Mesenchymal stem cell (in vitro differentiated cells and primary cell): ENCODE measurements at regions not wholly inside any gene's neighbourhood (a gene's known extent, or its start where the extent isn't known, plus 50 kb on each side); places are given as distances from the start of the nearest gene placed in this dataset.

Experiments
- DNase-seq: peaks from one replicate; pipeline ENCODE4 v3.0.0-alpha.2; 2013
- H2AFZ ChIP-seq: one replicate; pipeline ENCODE4 v1.6.1; 2013; ENCODE audit warnings: low read depth, mild to moderate bottlenecking, control low read depth, inconsistent platforms, low read length, moderate library complexity
- H2AK5ac ChIP-seq: 2 replicates; pipeline ENCODE4 v1.6.1; 2013; ENCODE audit warnings: low read length, moderate library complexity, mild to moderate bottlenecking, inconsistent platforms; ENCODE audit not compliant: severe bottlenecking
- H2BK120ac ChIP-seq: one replicate; pipeline ENCODE4 v1.6.1; 2013; ENCODE audit warnings: low read depth, mild to moderate bottlenecking, inconsistent platforms, low read length, moderate library complexity
- H2BK12ac ChIP-seq, 2 experiments: one replicate each; pipeline ENCODE4 v1.6.1; 2013; ENCODE audit warnings: inconsistent platforms in 2 of 2, low read length in 2 of 2, mild to moderate bottlenecking in 2 of 2, moderate library complexity in 2 of 2, control low read depth in 1 of 2
- H2BK15ac ChIP-seq: one replicate; pipeline ENCODE4 v1.6.1; 2013; ENCODE audit warnings: mild to moderate bottlenecking, low read depth, inconsistent platforms; ENCODE audit not compliant: poor library complexity, severe bottlenecking
- H2BK5ac ChIP-seq: 2 replicates; pipeline ENCODE4 v1.6.1; 2013; ENCODE audit warnings: low read depth, mild to moderate bottlenecking, low read length, control low read depth, inconsistent platforms; ENCODE audit not compliant: poor library complexity, severe bottlenecking
- H3K14ac ChIP-seq, 2 experiments: one replicate each; pipeline ENCODE4 v1.6.1; 2013; ENCODE audit warnings: inconsistent platforms in 2 of 2, low read length in 2 of 2, control low read depth in 1 of 2, mild to moderate bottlenecking in 1 of 2, moderate library complexity in 1 of 2
- H3K18ac ChIP-seq, 2 experiments: one replicate each; pipeline ENCODE4 v1.6.1; 2013; ENCODE audit warnings: inconsistent platforms in 2 of 2, low read length in 2 of 2, control low read depth in 1 of 2, low read depth in 1 of 2, mild to moderate bottlenecking in 1 of 2
- H3K23ac ChIP-seq, 2 experiments: one replicate each; pipeline ENCODE4 v1.6.1; 2013; ENCODE audit warnings: inconsistent platforms in 2 of 2, low read length in 2 of 2, mild to moderate bottlenecking in 2 of 2, moderate library complexity in 2 of 2, control low read depth in 1 of 2
- H3K27ac ChIP-seq: 2 replicates; pipeline ENCODE4 v1.5.1; 2013; ENCODE audit warnings: mild to moderate bottlenecking, moderate library complexity, low read length, control low read depth, inconsistent platforms; ENCODE audit not compliant: poor library complexity, severe bottlenecking
- H3K27me3 ChIP-seq, 2 experiments: 2 replicates each; pipeline versions ENCODE4 v1.6.1 to v1.7.0; 2013; ENCODE audit warnings: low read length in 2 of 2, mild to moderate bottlenecking in 2 of 2, moderate library complexity in 2 of 2, control low read depth in 1 of 2, inconsistent platforms in 1 of 2; ENCODE audit not compliant: control insufficient read depth in 1 of 2, insufficient read depth in 1 of 2
- H3K36me3 ChIP-seq, 2 experiments: 2 replicates each; pipeline versions ENCODE4 v1.6.1 to v1.7.0; 2013; ENCODE audit warnings: low read length in 2 of 2, control low read depth in 1 of 2, inconsistent platforms in 1 of 2, low read depth in 1 of 2, mild to moderate bottlenecking in 1 of 2; ENCODE audit not compliant: insufficient read depth in 2 of 2, control insufficient read depth in 1 of 2
- H3K4ac ChIP-seq, 2 experiments: one replicate each; pipeline ENCODE4 v1.6.1; 2013; ENCODE audit warnings: inconsistent platforms in 2 of 2, low read length in 2 of 2, mild to moderate bottlenecking in 2 of 2, moderate library complexity in 2 of 2, control low read depth in 1 of 2, low read depth in 1 of 2
- H3K4me1 ChIP-seq: 2 replicates; pipeline ENCODE4 v1.6.1; 2013; ENCODE audit warnings: low read depth, low read length, control low read depth; ENCODE audit not compliant: control insufficient read depth, insufficient read depth
- H3K4me2 ChIP-seq: 2 replicates; pipeline ENCODE4 v1.6.1; 2013; ENCODE audit warnings: low read length, mild to moderate bottlenecking, inconsistent platforms; ENCODE audit not compliant: poor library complexity, severe bottlenecking
- H3K4me3 ChIP-seq, 2 experiments: 2 replicates each; pipeline versions ENCODE4 v1.5.1 to v1.7.0; 2013; ENCODE audit warnings: low read length in 2 of 2, mild to moderate bottlenecking in 2 of 2, control low read depth in 1 of 2, low read depth in 1 of 2; ENCODE audit not compliant: insufficient read depth in 1 of 2
- H3K79me1 ChIP-seq: replicated peaks from 2 replicates; pipeline ENCODE4 v1.6.1; 2013; ENCODE audit warnings: mild to moderate bottlenecking, control low read depth, low read length, inconsistent platforms; ENCODE audit not compliant: poor library complexity, severe bottlenecking
- H3K9ac ChIP-seq: 2 replicates; pipeline ENCODE4 v1.7.0; 2013; ENCODE audit warnings: mild to moderate bottlenecking, low read length, moderate library complexity
- H3K9me3 ChIP-seq: 2 replicates; pipeline ENCODE4 v1.7.0; 2013; ENCODE audit warnings: mild to moderate bottlenecking, low read length; ENCODE audit not compliant: control insufficient read depth
- H4K8ac ChIP-seq: one replicate; pipeline ENCODE4 v1.6.1; 2013; ENCODE audit warnings: inconsistent platforms, mild to moderate bottlenecking, low read length, moderate library complexity
- H4K91ac ChIP-seq: one replicate; pipeline ENCODE4 v1.6.1; 2013; ENCODE audit warnings: mild to moderate bottlenecking, low read length, inconsistent platforms
- WGBS: methylation state at CpG from one replicate; pipeline ENCODE4 v1.1.7; 2013; ENCODE audit warnings: mixed read lengths; 5-methylcytosine and 5-hydroxymethylcytosine counted together

DNA sequence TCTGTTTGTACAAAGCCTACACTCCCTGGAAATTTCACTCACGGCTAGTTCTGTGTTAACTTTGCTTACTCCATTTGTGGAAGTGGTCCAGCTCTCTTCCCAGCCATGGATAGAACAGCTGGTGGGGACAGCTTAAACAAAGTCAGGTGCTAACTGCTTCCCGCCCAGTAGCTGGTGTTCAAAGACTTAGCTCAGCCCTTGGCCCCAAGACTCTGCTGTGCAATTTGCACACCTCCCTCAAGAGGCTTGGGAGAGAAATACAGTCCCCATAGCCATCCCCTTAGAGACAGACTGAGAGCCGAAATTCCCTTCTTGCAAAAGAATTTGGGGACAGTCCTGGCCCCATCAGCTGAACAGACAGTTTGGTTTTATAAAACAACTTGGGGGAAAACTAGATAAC lies 73.8 kb upstream of the RAI14 start:
- H3K27ac ChIP-seq: no peak overlapping the region
- peak overlapping the region in 1 of 2 experiments; percentile 53 for H3K14ac ChIP-seq
- H3K4me2 ChIP-seq: no peak overlapping the region
- H2BK12ac ChIP-seq: peak overlapping the region in 1 of 2 experiments; percentile 85
- H2BK15ac ChIP-seq: no peak overlapping the region
- no peaks in the 10 kb centered on the region for H3K79me1 ChIP-seq
- H2AFZ ChIP-seq: no peak overlapping the region
- H3K4me1 ChIP-seq: peaks cover 7% of the 10 kb centered on the region
- peaks cover 6% of the 10 kb centered on the region for H3K9me3 ChIP-seq
- no peak overlapping the region for H3K18ac ChIP-seq
- H3K4me3 ChIP-seq: no peak overlapping the region
- H3K4ac ChIP-seq: peak overlapping the region in 1 of 2 experiments; percentile 35
- no peaks in the 10 kb centered on the region for H3K27me3 ChIP-seq
- no peak overlapping the region for H4K91ac ChIP-seq
- H2BK5ac ChIP-seq: no peak overlapping the region
- H2AK5ac ChIP-seq: no peak overlapping the region
- no peak overlapping the region for H2BK120ac ChIP-seq
- H4K8ac ChIP-seq: no peak overlapping the region
- H3K23ac ChIP-seq: no peak overlapping the region
- H3K36me3 ChIP-seq: no peaks in the 10 kb centered on the region
- WGBS: 94% methylated on average over 2 of the region's 3 CpGs
- no peak overlapping the region for H3K9ac ChIP-seq
- no peak for DNase-seq

DNA sequence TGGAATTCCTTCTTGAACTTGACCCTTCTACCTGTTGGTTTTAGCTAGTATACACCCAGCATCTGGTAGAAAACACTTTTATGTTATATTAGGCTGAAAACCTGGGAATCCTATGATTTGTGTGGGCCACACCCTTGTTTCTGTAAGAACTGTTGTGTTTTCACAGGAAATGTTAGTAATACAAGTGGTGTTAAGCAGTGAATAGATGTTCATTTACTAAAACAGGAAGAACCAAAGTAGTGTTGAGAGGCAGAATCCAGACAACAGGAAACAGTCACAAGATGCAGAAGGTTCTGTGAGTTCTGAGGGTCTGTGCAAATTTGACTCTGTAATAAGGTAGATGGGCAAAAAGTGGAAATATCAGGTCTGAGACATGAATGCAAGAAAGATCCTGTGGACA lies 73.0 kb upstream of the RAI14 start:
- Histone ChIP-seq H2BK12ac (no peak overlapping the region), H2BK120ac (no peak overlapping the region), H3K23ac (no peak overlapping the region), H3K9me3 (peaks cover 6% of the 10 kb centered on the region), H2BK5ac (no peak overlapping the region), H3K9ac (no peak overlapping the region), H3K36me3 (no peaks in the 10 kb centered on the region), H3K4ac (no peak overlapping the region), H3K4me1 (peaks cover 7% of the 10 kb centered on the region), H3K79me1 (no peaks in the 10 kb centered on the region), H4K8ac (no peak overlapping the region), H3K27me3 (no peaks in the 10 kb centered on the region), H2AK5ac (no peak overlapping the region), H3K18ac (no peak overlapping the region), H3K14ac (no peak overlapping the region), H2BK15ac (no peak overlapping the region), H3K4me3 (no peak overlapping the region), H2AFZ (no peak overlapping the region), H3K27ac (no peak overlapping the region), H4K91ac (no peak overlapping the region), H3K4me2 (no peak overlapping the region)
- DNase-seq: no peak

DNA sequence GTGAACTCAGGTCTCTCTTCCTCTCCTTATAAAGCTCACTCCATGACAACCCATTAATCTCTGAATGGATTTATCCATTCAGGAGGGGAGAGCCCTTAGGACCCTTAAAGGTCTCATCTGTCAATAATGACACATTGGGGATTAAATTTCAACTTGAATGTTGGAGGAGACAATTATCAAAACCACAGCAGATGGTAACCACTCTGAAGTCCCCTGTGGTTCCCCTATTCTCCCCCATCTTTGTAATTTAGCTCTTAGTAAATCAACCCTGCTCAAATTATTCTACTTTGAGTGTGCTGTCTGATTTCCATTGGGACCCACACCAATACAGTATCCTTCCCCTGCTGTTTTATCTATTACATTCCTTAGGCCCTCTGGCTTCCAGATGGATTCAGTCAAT lies 72.0 kb upstream of the RAI14 start:
- H2BK5ac ChIP-seq: no peak overlapping the region
- H3K4me1 ChIP-seq: peaks cover 7% of the 10 kb centered on the region
- no peak overlapping the region for H2BK120ac ChIP-seq
- H2BK12ac ChIP-seq: peak overlapping the region; percentile 12 to 85
- DNase-seq: no peak
- H3K79me1 ChIP-seq: no peaks in the 10 kb centered on the region
- H3K14ac ChIP-seq: no peak overlapping the region
- no peak overlapping the region for H2BK15ac ChIP-seq
- no peaks in the 10 kb centered on the region for H3K27me3 ChIP-seq
- no peak overlapping the region for H3K4me3 ChIP-seq
- no peaks in the 10 kb centered on the region for H3K36me3 ChIP-seq
- peaks cover 1% of the 10 kb centered on the region for H3K9me3 ChIP-seq
- no peak overlapping the region for H3K27ac ChIP-seq
- no peak overlapping the region for H3K23ac ChIP-seq
- no peak overlapping the region for H3K4me2 ChIP-seq
- H4K8ac ChIP-seq: peak overlapping the region; percentile 61
- H2AFZ ChIP-seq: no peak overlapping the region
- H3K9ac ChIP-seq: no peak overlapping the region
- no peak overlapping the region for H3K18ac ChIP-seq
- H3K4ac ChIP-seq: no peak overlapping the region
- H4K91ac ChIP-seq: no peak overlapping the region
- no peak overlapping the region for H2AK5ac ChIP-seq

DNA sequence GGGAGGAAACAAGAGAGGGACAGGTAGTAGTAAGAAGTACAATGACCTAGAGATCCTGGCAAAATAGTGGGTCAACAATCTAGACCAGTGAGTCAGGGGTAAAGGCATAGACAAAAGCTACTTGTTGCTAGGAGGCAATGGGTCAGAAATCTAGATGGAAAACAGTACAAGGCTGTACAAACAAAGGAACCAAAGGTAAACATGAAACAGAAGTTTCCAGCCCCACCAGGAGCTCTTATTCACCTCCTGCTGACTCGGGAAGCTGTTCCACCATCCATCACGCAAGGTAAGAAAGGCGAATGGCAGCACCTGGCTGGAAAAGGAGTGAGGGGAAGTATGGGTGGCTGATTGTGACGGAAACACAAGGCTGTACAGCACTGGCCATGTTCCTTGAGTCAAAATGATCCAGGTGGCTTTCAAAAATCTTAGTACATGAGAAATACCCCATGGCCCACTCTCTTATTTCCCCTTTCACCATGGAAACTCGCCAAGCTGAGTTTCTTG lies 70.5 kb upstream of the RAI14 start:
- peak overlapping the region; percentile 13 for H3K27ac ChIP-seq
- no peaks in the 10 kb centered on the region for H3K79me1 ChIP-seq
- peak overlapping the region; percentile 94 for H2BK120ac ChIP-seq
- H4K8ac ChIP-seq: peak overlapping the region; percentile 78
- H2BK5ac ChIP-seq: no peak overlapping the region
- WGBS: 88% methylated on average over 5 of the region's 5 CpGs
- no peak overlapping the region for H2AK5ac ChIP-seq
- no peak overlapping the region for H3K23ac ChIP-seq
- no peaks in the 10 kb centered on the region for H3K9me3 ChIP-seq
- H2BK12ac ChIP-seq: peak overlapping the region; percentile 98 to 99
- peak overlapping the region; percentile 85 for H3K9ac ChIP-seq
- H3K4me3 ChIP-seq: no peak overlapping the region
- no peaks in the 10 kb centered on the region for H3K36me3 ChIP-seq
- peak overlapping the region; percentile 77 for H2BK15ac ChIP-seq
- no peak overlapping the region for H3K14ac ChIP-seq
- no peaks in the 10 kb centered on the region for H3K27me3 ChIP-seq
- H3K4me1 ChIP-seq: peaks cover 7% of the 10 kb centered on the region
- peak overlapping the region; percentile 89 for H4K91ac ChIP-seq
- H2AFZ ChIP-seq: no peak overlapping the region
- peak overlapping the region; percentile 77 to 78 for H3K4ac ChIP-seq
- peak; percentile 73 for DNase-seq
- H3K18ac ChIP-seq: peak overlapping the region; percentile 88 to 95
- H3K4me2 ChIP-seq: no peak overlapping the region
